ENCODE measurements at regions not wholly inside any gene's neighbourhood (a gene's known extent, or its start where the extent isn't known, plus 50 kb on each side); places are given as distances from the start of the nearest gene placed in this dataset.
"Not testable (repeated sequence)": the region's sequence is repeated elsewhere in the genome, so short reads cannot be mapped to it uniquely, and the experiment has no call there.

DNA sequence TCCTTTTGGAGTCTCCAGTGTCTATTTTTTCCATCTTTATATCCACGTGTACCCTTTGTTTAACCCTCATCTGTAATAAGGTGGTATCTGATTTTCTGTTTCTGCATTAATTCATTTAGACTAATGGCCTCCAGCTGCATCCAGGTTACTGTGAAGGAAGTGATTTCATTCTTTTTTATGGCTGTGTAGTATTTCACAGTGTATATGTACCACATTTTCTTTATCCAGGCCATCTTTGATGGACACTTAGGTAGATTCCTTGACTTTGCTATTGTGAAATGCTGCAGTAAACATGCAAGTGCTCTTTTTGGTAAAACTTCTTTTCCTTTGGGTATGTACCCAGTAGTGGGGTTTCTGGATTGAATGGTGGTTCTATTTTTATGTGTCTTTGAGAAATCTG is 128.0 kb upstream of the MTPN start:
- no peaks in the 10 kb centered on the region for H3K27me3 ChIP-seq
- H3K27ac ChIP-seq: no peak overlapping the region
- ATAC-seq (no peak), DNase-seq (no peak)
- H3K9me3 ChIP-seq: peaks cover 0 to 4% of the 10 kb centered on the region in 2 donors
- no peak overlapping the region for H3K4me3 ChIP-seq
- intact Hi-C loops (cut with DNase I): no loop called here
- no peaks in the 10 kb centered on the region for H3K4me1 ChIP-seq
- TF ChIP-seq, protein P1, sequence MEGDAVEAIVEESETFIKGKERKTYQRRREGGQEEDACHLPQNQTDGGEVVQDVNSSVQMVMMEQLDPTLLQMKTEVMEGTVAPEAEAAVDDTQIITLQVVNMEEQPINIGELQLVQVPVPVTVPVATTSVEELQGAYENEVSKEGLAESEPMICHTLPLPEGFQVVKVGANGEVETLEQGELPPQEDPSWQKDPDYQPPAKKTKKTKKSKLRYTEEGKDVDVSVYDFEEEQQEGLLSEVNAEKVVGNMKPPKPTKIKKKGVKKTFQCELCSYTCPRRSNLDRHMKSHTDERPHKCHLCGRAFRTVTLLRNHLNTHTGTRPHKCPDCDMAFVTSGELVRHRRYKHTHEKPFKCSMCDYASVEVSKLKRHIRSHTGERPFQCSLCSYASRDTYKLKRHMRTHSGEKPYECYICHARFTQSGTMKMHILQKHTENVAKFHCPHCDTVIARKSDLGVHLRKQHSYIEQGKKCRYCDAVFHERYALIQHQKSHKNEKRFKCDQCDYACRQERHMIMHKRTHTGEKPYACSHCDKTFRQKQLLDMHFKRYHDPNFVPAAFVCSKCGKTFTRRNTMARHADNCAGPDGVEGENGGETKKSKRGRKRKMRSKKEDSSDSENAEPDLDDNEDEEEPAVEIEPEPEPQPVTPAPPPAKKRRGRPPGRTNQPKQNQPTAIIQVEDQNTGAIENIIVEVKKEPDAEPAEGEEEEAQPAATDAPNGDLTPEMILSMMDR (IDR thresholded peaks at IDR 0.05): no peak
- no peaks in the 10 kb centered on the region for H3K36me3 ChIP-seq

DNA sequence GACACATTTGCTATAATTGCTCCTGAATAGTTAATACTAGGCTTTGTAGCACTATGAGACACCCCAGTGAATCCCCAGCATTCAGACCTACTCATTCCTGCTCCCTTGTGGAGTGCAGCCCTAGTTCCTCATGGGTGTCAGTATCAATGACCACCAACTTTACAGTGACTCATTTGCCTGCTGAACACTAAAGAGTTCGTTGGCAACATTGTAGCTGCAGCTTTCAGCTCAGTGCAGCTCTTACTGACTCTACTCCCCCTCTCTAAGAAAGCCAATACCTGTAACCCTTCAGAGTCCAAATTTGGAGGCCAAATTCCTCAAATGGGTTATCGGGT is 127.1 kb upstream of the MTPN start:
- DNase-seq (no peak), ATAC-seq (no peak)
- peaks cover 0 to 4% of the 10 kb centered on the region in 2 donors for H3K9me3 ChIP-seq
- H3K4me1 ChIP-seq: no peaks in the 10 kb centered on the region
- no peaks in the 10 kb centered on the region for H3K36me3 ChIP-seq
- intact Hi-C loops (cut with DNase I): no loop called here
- H3K4me3 ChIP-seq: no peak overlapping the region
- TF ChIP-seq, protein P1 (IDR thresholded peaks at IDR 0.05): no peak
- H3K27me3 ChIP-seq: no peaks in the 10 kb centered on the region
- no peak overlapping the region for H3K27ac ChIP-seq

DNA sequence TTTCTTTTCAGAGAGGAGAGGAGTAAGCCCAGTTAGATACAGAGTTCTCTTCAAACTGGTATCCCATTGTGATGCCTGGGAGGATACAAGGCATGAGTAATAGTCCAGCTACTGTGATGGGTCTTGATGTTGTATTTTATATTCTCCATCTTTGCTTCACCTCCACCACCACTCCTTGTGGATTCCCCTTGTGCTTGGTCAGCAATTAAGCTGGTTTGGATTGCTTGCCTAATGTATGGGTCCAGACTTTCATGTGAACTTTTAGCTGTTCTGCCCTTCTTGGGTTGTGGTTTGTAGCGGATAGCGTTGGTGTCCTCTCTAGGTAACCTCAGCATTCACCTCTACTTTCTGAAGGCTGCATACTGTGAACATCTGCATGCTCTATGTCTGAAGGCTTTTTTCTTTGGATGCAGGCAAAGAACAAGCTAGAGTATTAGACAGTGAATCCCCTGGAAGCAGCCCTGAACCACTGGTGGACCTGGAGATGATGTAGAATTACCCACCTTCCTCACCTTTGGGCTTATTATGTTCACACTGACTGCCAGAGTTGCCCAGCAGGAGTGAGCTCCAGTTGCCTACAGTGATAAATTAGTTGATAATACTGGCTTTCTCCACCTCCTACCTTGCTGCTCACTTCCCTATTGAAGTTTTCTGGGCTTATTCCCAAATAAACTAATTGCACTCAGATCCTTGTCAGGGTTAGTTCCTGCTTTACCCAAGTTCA is 126.5 kb upstream of the MTPN start:
- no peaks in the 10 kb centered on the region for H3K4me1 ChIP-seq

DNA sequence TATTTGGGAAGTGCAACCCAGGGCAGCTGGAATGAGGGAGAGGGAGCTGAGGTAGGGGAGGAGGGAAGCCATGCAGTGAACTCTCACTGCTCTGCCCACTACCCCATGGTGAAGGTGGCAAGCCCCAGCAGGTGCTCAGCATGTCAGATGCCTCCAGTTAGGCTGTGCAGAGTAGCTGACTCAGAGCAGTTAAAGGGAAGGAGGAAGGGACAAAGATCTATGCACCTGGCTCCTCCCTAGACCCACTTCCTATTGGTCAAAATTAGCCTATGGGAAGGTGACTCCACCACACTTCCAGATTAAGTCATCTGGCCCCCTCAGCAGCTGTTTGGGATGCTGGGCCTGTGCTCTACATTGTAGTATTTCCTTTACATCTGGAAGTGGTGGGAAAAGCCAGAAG is 125.7 kb upstream of the MTPN start:
- TF ChIP-seq, protein P1 (IDR thresholded peaks at IDR 0.05): no peak

More for the DNA sequence above, 126.5 kb upstream of the MTPN start:
- no peak overlapping the region for H3K27ac ChIP-seq
- TF ChIP-seq, protein P1 (IDR thresholded peaks at IDR 0.05): no peak
- no peaks in the 10 kb centered on the region for H3K27me3 ChIP-seq
- intact Hi-C loops (cut with DNase I): no loop called here
- no peaks in the 10 kb centered on the region for H3K36me3 ChIP-seq
- no peak overlapping the region for H3K4me3 ChIP-seq
- no peak for DNase-seq
- ATAC-seq: no peak
- peaks cover 0 to 4% of the 10 kb centered on the region in 2 donors for H3K9me3 ChIP-seq

DNA sequence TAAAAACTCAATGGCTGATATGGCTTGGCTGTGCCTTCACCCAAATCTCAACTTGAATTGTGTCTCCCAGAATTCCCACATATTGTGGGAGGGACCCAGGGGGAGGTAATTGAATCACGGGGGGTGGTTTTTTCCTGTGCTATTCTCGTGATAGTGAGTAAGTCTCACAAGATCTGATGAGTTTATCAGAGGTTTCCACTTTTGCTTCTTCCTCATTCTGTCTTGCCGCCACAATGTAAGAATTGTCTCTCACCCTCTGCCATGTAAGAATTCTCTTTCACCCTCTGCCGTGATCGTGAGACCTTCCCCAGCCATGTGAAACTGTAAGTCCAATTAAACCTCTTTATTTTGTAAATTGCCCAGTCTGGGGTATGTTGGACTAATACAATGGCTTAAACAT is 115.6 kb upstream of the MTPN start:
- ATAC-seq; H3K27ac ChIP-seq; DNase-seq; H3K4me3 ChIP-seq; H3K27me3 ChIP-seq; intact Hi-C loops (cut with DNase I); H3K36me3 ChIP-seq; H3K4me1 ChIP-seq: not testable (repeated sequence)
- peaks cover 0 to 14% of the 10 kb centered on the region in 2 donors for H3K9me3 ChIP-seq

More for the DNA sequence above, 125.7 kb upstream of the MTPN start:
- intact Hi-C loops (cut with DNase I): no loop called here
- no peak for DNase-seq
- Histone ChIP-seq H3K4me3 (no peak overlapping the region), H3K27me3 (no peaks in the 10 kb centered on the region), H3K4me1 (no peaks in the 10 kb centered on the region), H3K27ac (no peak overlapping the region), H3K36me3 (no peaks in the 10 kb centered on the region), H3K9me3 (peaks cover 0 to 4% of the 10 kb centered on the region in 2 donors)
- ATAC-seq: no peak

DNA sequence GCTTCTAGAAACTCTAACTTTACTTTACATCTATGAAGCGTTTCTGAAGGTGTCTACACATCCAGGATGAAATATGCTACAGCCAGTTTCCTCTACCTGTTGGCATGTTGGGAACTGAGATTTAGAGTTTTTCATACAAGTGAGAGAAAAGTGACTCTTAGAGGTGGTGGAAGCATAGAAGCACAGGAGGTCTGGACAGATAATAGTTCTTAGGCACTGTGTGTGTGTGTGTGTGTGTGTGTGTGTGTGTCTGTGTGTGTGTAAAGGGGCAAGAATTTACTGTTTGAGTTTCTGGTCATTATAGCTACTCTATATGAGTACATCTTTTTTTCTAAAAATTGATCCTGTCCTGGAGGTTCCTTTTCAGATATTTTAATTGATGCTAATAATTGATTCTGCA is 110.7 kb upstream of the MTPN start:
- ATAC-seq (no peak), DNase-seq (no peak)
- Histone ChIP-seq H3K36me3 (no peaks in the 10 kb centered on the region), H3K27me3 (no peaks in the 10 kb centered on the region), H3K4me3 (no peak overlapping the region), H3K27ac (no peak overlapping the region), H3K4me1 (no peaks in the 10 kb centered on the region), H3K9me3 (peaks cover 0 to 4% of the 10 kb centered on the region in 2 donors)
- TF ChIP-seq, protein P1 (IDR thresholded peaks at IDR 0.05): no peak
- intact Hi-C loops (cut with DNase I): no loop called here

Measured in left lung (tissue), 4 donors.